CD14-positive monocyte (primary cell): ENCODE measurements at regions not wholly inside any gene's neighbourhood (a gene's known extent, or its start where the extent isn't known, plus 50 kb on each side); places are given as distances from the start of the nearest gene placed in this dataset.

Source experiments
- DNase-seq, 3 donors: peaks; one replicate each; pipeline ENCODE4 v3.0.0-alpha.2; 2011 to 2022
- H2AFZ ChIP-seq: 2 replicates; pipeline ENCODE4 v1.6.0; 2012; ENCODE audit warnings: mild to moderate bottlenecking, low read depth, low read length, inconsistent platforms; ENCODE audit not compliant: insufficient read depth, poor library complexity, severe bottlenecking
- H3K27ac ChIP-seq, 2 donors: 1 replicate in 1 of 2; 2 replicates in 1 of 2; pipeline ENCODE4 v1.5.1; 2012 to 2013; ENCODE audit warnings: low read length in 2 of 2, control low read depth in 1 of 2, inconsistent platforms in 1 of 2, low read depth in 1 of 2, mild to moderate bottlenecking in 1 of 2
- H3K27me3 ChIP-seq, 2 donors: one replicate each; pipeline versions ENCODE4 v1.6.0 to v1.6.1; 2011 to 2013; ENCODE audit warnings: low read length in 2 of 2; ENCODE audit not compliant: control insufficient read depth in 2 of 2, insufficient read depth in 2 of 2
- H3K36me3 ChIP-seq, 2 donors: replicated peaks in 1 of 2; 1 replicate in 1 of 2; 2 replicates in 1 of 2; pipeline versions ENCODE4 v1.5.1 to v1.6.1; 2012 to 2013; ENCODE audit warnings: low read length in 2 of 2, control low read depth in 1 of 2, inconsistent platforms in 1 of 2, mild to moderate bottlenecking in 1 of 2; ENCODE audit not compliant: insufficient read depth in 2 of 2, control insufficient read depth in 1 of 2
- H3K4me1 ChIP-seq, 2 donors: 1 replicate in 1 of 2; 2 replicates in 1 of 2; pipeline versions ENCODE4 v1.5.1 to v1.6.1; 2012 to 2013; ENCODE audit warnings: low read length in 2 of 2, control low read depth in 1 of 2, inconsistent platforms in 1 of 2, mild to moderate bottlenecking in 1 of 2, moderate library complexity in 1 of 2; ENCODE audit not compliant: insufficient read depth in 2 of 2, control insufficient read depth in 1 of 2
- H3K4me2 ChIP-seq: replicated peaks from 2 replicates; pipeline ENCODE3; 2012; ENCODE audit warnings: low read length, moderate library complexity, mild to moderate bottlenecking; ENCODE audit not compliant: poor library complexity, severe bottlenecking; ENCODE audit errors: extremely low read depth
- H3K4me3 ChIP-seq, 3 experiments: fragments of 200-600 bp in 1 of 3; sonication (generic) in 1 of 3; replicated peaks in 1 of 3; 1 replicate in 2 of 3; 2 replicates in 1 of 3; pipeline ENCODE4 v1.5.1; 2011 to 2013; ENCODE audit warnings: low read length in 3 of 3, mild to moderate bottlenecking in 3 of 3, control low read depth in 2 of 3, low read depth in 2 of 3, inconsistent platforms in 1 of 3, moderate library complexity in 1 of 3
- H3K79me2 ChIP-seq: 2 replicates; pipeline ENCODE4 v1.6.0; 2012; ENCODE audit warnings: mild to moderate bottlenecking, control low read depth, inconsistent platforms, low read length, moderate library complexity; ENCODE audit not compliant: insufficient read depth
- H3K9ac ChIP-seq: 2 replicates; pipeline ENCODE4 v1.6.0; 2017; ENCODE audit warnings: low read length, mild to moderate bottlenecking; ENCODE audit not compliant: insufficient read depth, poor library complexity, severe bottlenecking
- H3K9me3 ChIP-seq, 2 donors: replicated peaks in 1 of 2; 1 replicate in 1 of 2; 2 replicates in 1 of 2; pipeline versions ENCODE4 v1.5.1 to v1.6.1; 2012 to 2013; ENCODE audit warnings: low read length in 2 of 2, control low read depth in 1 of 2; ENCODE audit not compliant: control insufficient read depth in 1 of 2, insufficient read depth in 1 of 2
- H4K20me1 ChIP-seq: 2 replicates; pipeline ENCODE4 v1.6.0; 2012; ENCODE audit warnings: mild to moderate bottlenecking, low read length, control low read depth, moderate library complexity; ENCODE audit not compliant: insufficient read depth
- H3K27ac Mint-ChIP-seq, 7 donors: one replicate each; pipeline ENCODE4 v1.8.0; 2020; ENCODE audit warnings: mild to moderate bottlenecking in 7 of 7, mixed read lengths in 7 of 7, moderate library complexity in 6 of 7, inconsistent platforms in 2 of 7
- H3K27me3 Mint-ChIP-seq, 3 donors: one replicate each; pipeline ENCODE4 v1.8.0; 2021 to 2022; ENCODE audit warnings: low read depth in 3 of 3, mild to moderate bottlenecking in 3 of 3, mixed read lengths in 3 of 3, moderate library complexity in 3 of 3, inconsistent platforms in 1 of 3
- H3K36me3 Mint-ChIP-seq, 2 donors: one replicate each; pipeline ENCODE4 v1.8.0; 2020; ENCODE audit warnings: mixed read lengths in 2 of 2, inconsistent platforms in 1 of 2, mild to moderate bottlenecking in 1 of 2
- H3K4me1 Mint-ChIP-seq: one replicate; pipeline ENCODE4 v1.8.0; 2020; ENCODE audit warnings: mild to moderate bottlenecking, mixed read lengths
- H3K4me3 Mint-ChIP-seq, 2 donors: one replicate each; pipeline ENCODE4 v1.8.0; 2020; ENCODE audit warnings: mild to moderate bottlenecking in 2 of 2, mixed read lengths in 2 of 2, moderate library complexity in 1 of 2
- H3K9me3 Mint-ChIP-seq, 7 donors: one replicate each; pipeline ENCODE4 v1.8.0; 2020 to 2022; ENCODE audit warnings: mixed read lengths in 7 of 7, mild to moderate bottlenecking in 6 of 7, moderate library complexity in 6 of 7, inconsistent platforms in 2 of 7
- CTCF ChIP-seq: fragments of 200-600 bp; IDR thresholded peaks from one replicate; pipeline ENCODE4 v1.8.0; 2022; ENCODE audit warnings: antibody characterized with exemption, mild to moderate bottlenecking
- WGBS: methylation state at CpG from one replicate; pipeline ENCODE4 v1.1.5; 2013; ENCODE audit warnings: missing lambda C conversion rate; ENCODE audit not compliant: insufficient coverage; 5-methylcytosine and 5-hydroxymethylcytosine counted together
- intact Hi-C, 2 donors: fragments of 100-400 bp; cut with micrococcal nuclease; formaldehyde crosslinking; loops; one replicate each; pipeline versions ENCODE4 v1.15.0 to v1.15.1; 2023

- Mint-ChIP-seq H3K36me3 (no peaks in the 10 kb centered on the region), H3K4me3 (no peak overlapping the region), H3K27me3 (peaks cover 0 to 3% (median 2%) of the 10 kb centered on the region in 3 donors), H3K9me3 (peaks cover 4 to 22% (median 16%) of the 10 kb centered on the region in 7 donors), H3K4me1 (no peaks in the 10 kb centered on the region), H3K27ac (no peak overlapping the region)
- Histone ChIP-seq H3K9ac (no peak overlapping the region), H3K27me3 (no peaks in the 10 kb centered on the region), H3K4me3 (no peak overlapping the region), H3K4me2 (no peak overlapping the region), H3K79me2 (no peaks in the 10 kb centered on the region), H3K36me3 (no peaks in the 10 kb centered on the region), H3K27ac (no peak overlapping the region), H4K20me1 (no peaks in the 10 kb centered on the region), H3K4me1 (no peaks in the 10 kb centered on the region), H2AFZ (no peak overlapping the region), H3K9me3 (peaks cover 8 to 22% of the 10 kb centered on the region in 2 donors)
- intact Hi-C loops = no loop called here
- WGBS = no CpG with 5 or more reads among the region's 1 CpG
- no peak for DNase-seq
- TF ChIP-seq CTCF = no peak
Measured at GRCh38 chr18:11541179-11541578, 68.2 kb upstream of the SLC35G4 start.

GRCh38 chr18:11533942-11534496 lies 75.4 kb upstream of the SLC35G4 start:
- peaks cover 1 to 15% (median 9%) of the 10 kb centered on the region in 7 donors for H3K9me3 Mint-ChIP-seq
- Histone ChIP-seq H3K27ac (no peak overlapping the region), H3K4me1 (no peaks in the 10 kb centered on the region), H3K9ac (no peak overlapping the region), H2AFZ (no peak overlapping the region), H3K4me3 (no peak overlapping the region), H3K79me2 (no peaks in the 10 kb centered on the region), H3K36me3 (no peaks in the 10 kb centered on the region), H3K4me2 (no peak overlapping the region), H3K9me3 (peaks cover 0 to 19% of the 10 kb centered on the region in 2 donors), H4K20me1 (no peaks in the 10 kb centered on the region), H3K27me3 (no peaks in the 10 kb centered on the region)
- H3K27ac Mint-ChIP-seq = peak overlapping the region in 1 of 7 donors; percentile 20
- DNase-seq = no peak
- intact Hi-C loops = no loop called here
- peaks cover 0 to 5% (median 3%) of the 10 kb centered on the region in 3 donors for H3K27me3 Mint-ChIP-seq
- TF ChIP-seq CTCF = no peak
- WGBS = 97% methylated on average over 12 of the region's 13 CpGs
- no peaks in the 10 kb centered on the region for H3K36me3 Mint-ChIP-seq
- no peak overlapping the region for H3K4me3 Mint-ChIP-seq
- H3K4me1 Mint-ChIP-seq = no peaks in the 10 kb centered on the region
